ENCODE measurements at regions not wholly inside any gene's neighbourhood (a gene's known extent, or its start where the extent isn't known, plus 50 kb on each side); places are given as distances from the start of the nearest gene placed in this dataset.
A peak's percentile ranks its signal among the peaks of the same experiment; 100 is the strongest.
"Not testable (repeated sequence)": the region's sequence is repeated elsewhere in the genome, so short reads cannot be mapped to it uniquely, and the experiment has no call there.

- H3K9me3 ChIP-seq (ENCODE audit: low read depth); H3K79me2 ChIP-seq (ENCODE audit: insufficient read depth); H3K4me3 ChIP-seq; H3K4me1 ChIP-seq (ENCODE audit: insufficient read depth); H3F3A ChIP-seq (ENCODE audit: insufficient read depth); H4K20me1 ChIP-seq (ENCODE audit: insufficient read depth); H3K27me3 ChIP-seq (replicated peaks; ENCODE audit: insufficient read depth); in situ Hi-C loops (cut with MboI); H3K36me3 ChIP-seq (ENCODE audit: low read depth); H3K4me2 ChIP-seq (ENCODE audit: unreplicated experiment); H3K27ac ChIP-seq; H3K9me2 ChIP-seq (ENCODE audit: insufficient read depth); H2AFZ ChIP-seq; H3K9ac ChIP-seq; DNase-seq: not testable (repeated sequence)
- WGBS, 2 experiments (ENCODE audit: low coverage in 1 of 2, low lambda C conversion rate in 2 of 2, missing lambda C conversion rate in 2 of 2), result 98% methylated on average over 2 of the region's 2 CpGs
Observed at GRCh38 chr3:48101301-48101650, 85.1 kb upstream of the MAP4 start.

GRCh38 chr3:48092270-48092669, 76.1 kb upstream of the MAP4 start:
- in situ Hi-C loops (cut with MboI), result no loop called here

GRCh38 chr3:48090166-48090939, 74.1 kb upstream of the MAP4 start:
- H3K9me2 ChIP-seq (ENCODE audit: insufficient read depth), result no peaks in the 10 kb centered on the region
- no peak for DNase-seq
- peak overlapping the region; percentile 100; the same call in 1 of the 2 replicates for H3K9ac ChIP-seq
- in situ Hi-C loops (cut with MboI), result no loop called here
- H2AFZ ChIP-seq, result peak overlapping the region; percentile 36
- H3K4me2 ChIP-seq (ENCODE audit: unreplicated experiment), result no peak overlapping the region
- no peaks in the 10 kb centered on the region for H3K27me3 ChIP-seq (replicated peaks; ENCODE audit: insufficient read depth)
- H3F3A ChIP-seq (ENCODE audit: insufficient read depth), result peaks cover 13% of the 10 kb centered on the region
- H3K79me2 ChIP-seq (ENCODE audit: insufficient read depth), result peaks cover 31% of the 10 kb centered on the region
- peaks cover 27% of the 10 kb centered on the region for H3K4me1 ChIP-seq (ENCODE audit: insufficient read depth)
- H3K4me3 ChIP-seq, result peak overlapping the region; percentile 96; the same call in 1 of the 2 replicates
- WGBS, 2 experiments (ENCODE audit: low coverage in 1 of 2, low lambda C conversion rate in 2 of 2, missing lambda C conversion rate in 2 of 2), result 90 to 94% methylated on average over 19 of the region's 19 CpGs
- H4K20me1 ChIP-seq (ENCODE audit: insufficient read depth), result peaks cover 4% of the 10 kb centered on the region; the same call in 1 of the 2 replicates
- no peak overlapping the region for H3K27ac ChIP-seq
- no peak for TF ChIP-seq EZH2 (IDR thresholded peaks at IDR 0.05; ENCODE audit: insufficient read depth, poor library complexity, severe bottlenecking)
- H3K9me3 ChIP-seq (ENCODE audit: low read depth), result no peaks in the 10 kb centered on the region
- no peaks in the 10 kb centered on the region for H3K36me3 ChIP-seq (ENCODE audit: low read depth)

More at GRCh38 chr3:48092270-48092669, 76.1 kb upstream of the MAP4 start:
- no peak overlapping the region for H3K27ac ChIP-seq
- peaks cover 12% of the 10 kb centered on the region for H3K79me2 ChIP-seq (ENCODE audit: insufficient read depth)
- 49 to 70% methylated on average over 2 of the region's 2 CpGs for WGBS, 2 experiments (ENCODE audit: low coverage in 1 of 2, low lambda C conversion rate in 2 of 2, missing lambda C conversion rate in 2 of 2)
- H3K4me1 ChIP-seq (ENCODE audit: insufficient read depth), result peaks cover 8% of the 10 kb centered on the region; the same call in 1 of the 2 replicates
- H3K9ac ChIP-seq, result no peak overlapping the region
- H3K36me3 ChIP-seq (ENCODE audit: low read depth), result no peaks in the 10 kb centered on the region
- no peaks in the 10 kb centered on the region for H3K9me3 ChIP-seq (ENCODE audit: low read depth)
- no peaks in the 10 kb centered on the region for H3K27me3 ChIP-seq (replicated peaks; ENCODE audit: insufficient read depth)
- H3K4me3 ChIP-seq, result no peak overlapping the region
- no peaks in the 10 kb centered on the region for H3K9me2 ChIP-seq (ENCODE audit: insufficient read depth)
- H2AFZ ChIP-seq, result no peak overlapping the region
- TF ChIP-seq EZH2 (IDR thresholded peaks at IDR 0.05; ENCODE audit: insufficient read depth, poor library complexity, severe bottlenecking) (no peak), EZH2phosphoT487 (IDR thresholded peaks at IDR 0.05; ENCODE audit: insufficient read depth, low read depth) (no peak)
- H3K4me2 ChIP-seq (ENCODE audit: unreplicated experiment), result no peak overlapping the region
- DNase-seq, result no peak
- H3F3A ChIP-seq (ENCODE audit: insufficient read depth), result peaks cover 6% of the 10 kb centered on the region
- no peaks in the 10 kb centered on the region for H4K20me1 ChIP-seq (ENCODE audit: insufficient read depth)

DNA sequence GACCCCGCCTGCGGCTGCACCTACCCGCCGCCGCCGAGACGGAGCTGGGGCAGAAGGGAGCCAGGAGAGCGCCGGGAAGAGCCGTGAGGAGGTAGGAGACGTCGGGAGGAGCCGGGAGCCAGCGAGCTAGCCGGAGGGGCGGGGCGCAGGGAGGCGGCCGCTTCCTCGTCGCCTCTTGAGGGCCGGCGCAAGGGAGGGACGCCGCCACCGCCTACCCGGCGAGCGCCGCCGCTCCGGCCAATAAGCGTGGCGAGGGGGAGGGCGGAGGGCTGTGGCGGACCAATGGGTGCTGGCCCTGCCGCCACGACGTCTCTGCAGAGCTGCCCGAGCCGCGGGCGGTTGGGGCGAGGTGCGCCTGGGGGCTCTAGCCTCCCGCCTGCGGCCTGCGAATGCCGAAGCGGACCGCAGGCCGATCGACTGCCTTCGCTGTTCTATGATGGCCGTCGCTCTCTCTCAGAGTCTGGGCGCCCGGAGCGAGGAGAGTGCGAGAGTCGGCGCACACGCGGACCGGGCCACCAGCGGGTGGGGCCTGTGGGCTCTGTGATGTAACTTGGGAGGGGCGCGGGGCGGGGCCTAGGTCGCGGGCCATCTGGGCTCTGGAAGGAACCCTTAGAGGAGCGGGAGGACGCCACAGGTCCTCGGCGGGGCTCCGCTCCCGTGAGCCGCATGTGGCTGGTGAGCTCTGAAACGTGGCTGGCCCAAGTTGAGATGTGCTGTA, 72.7 kb upstream of the MAP4 start:
- Histone ChIP-seq H3F3A (ENCODE audit: insufficient read depth) (peaks cover 26% of the 10 kb centered on the region), H3K4me3 (peak overlapping the region; percentile 96), H3K27me3 (replicated peaks; ENCODE audit: insufficient read depth) (no peaks in the 10 kb centered on the region), H3K9ac (peak overlapping the region; percentile 100), H4K20me1 (ENCODE audit: insufficient read depth) (peaks cover 13% of the 10 kb centered on the region; the same call in 1 of the 2 replicates), H3K79me2 (ENCODE audit: insufficient read depth) (peaks cover 45% of the 10 kb centered on the region), H3K36me3 (ENCODE audit: low read depth) (no peaks in the 10 kb centered on the region), H2AFZ (peak overlapping the region; percentile 51), H3K9me2 (ENCODE audit: insufficient read depth) (no peaks in the 10 kb centered on the region), H3K27ac (peak overlapping the region; percentile 98), H3K4me1 (ENCODE audit: insufficient read depth) (peaks cover 37% of the 10 kb centered on the region), H3K9me3 (ENCODE audit: low read depth) (no peaks in the 10 kb centered on the region), H3K4me2 (ENCODE audit: unreplicated experiment) (peak overlapping the region; percentile 92)
- in situ Hi-C loops (cut with MboI), result no loop called here
- no peak for TF ChIP-seq EZH2 (IDR thresholded peaks at IDR 0.05; ENCODE audit: insufficient read depth, poor library complexity, severe bottlenecking)
- TF ChIP-seq EZH2phosphoT487 (IDR thresholded peaks at IDR 0.05; ENCODE audit: insufficient read depth, low read depth), result no peak
- 1% methylated on average over 40 to 56 of the region's 79 CpGs for WGBS, 2 experiments (ENCODE audit: low coverage in 1 of 2, low lambda C conversion rate in 2 of 2, missing lambda C conversion rate in 2 of 2)
- DNase-seq, result peak; percentile 99
